NB4 (cell line): ENCODE measurements at regions not wholly inside any gene's neighbourhood (a gene's known extent, or its start where the extent isn't known, plus 50 kb on each side); places are given as distances from the start of the nearest gene placed in this dataset.

ENCODE experiments used
- DNase-seq: peaks from one replicate; pipeline ENCODE4 v3.0.0; 2010; ENCODE audit warnings: low read depth
- H3K4me3 ChIP-seq: one replicate; pipeline ENCODE4 v1.5.1; 2011; ENCODE audit warnings: mild to moderate bottlenecking, low read depth, low read length, moderate library complexity
- MYC ChIP-seq: IDR thresholded peaks from 2 replicates; pipeline ENCODE4 v1.6.1; 2011; ENCODE audit warnings: low read depth, low read length
- POLR2A ChIP-seq: IDR thresholded peaks from 2 replicates; pipeline ENCODE4 v1.6.1; 2011; ENCODE audit warnings: mild to moderate bottlenecking; ENCODE audit not compliant: insufficient read length; ENCODE audit errors: extremely low read depth
- TF ChIP-seq, protein P1 (sequence below): IDR thresholded peaks from 2 replicates; pipeline ENCODE4 v1.6.1; 2011; ENCODE audit warnings: low read depth, low read length
- TF ChIP-seq, protein P2 (sequence below): IDR thresholded peaks from one replicate; pipeline ENCODE4 v1.5.1; 2012; ENCODE audit warnings: low read depth, low read length

DNA sequence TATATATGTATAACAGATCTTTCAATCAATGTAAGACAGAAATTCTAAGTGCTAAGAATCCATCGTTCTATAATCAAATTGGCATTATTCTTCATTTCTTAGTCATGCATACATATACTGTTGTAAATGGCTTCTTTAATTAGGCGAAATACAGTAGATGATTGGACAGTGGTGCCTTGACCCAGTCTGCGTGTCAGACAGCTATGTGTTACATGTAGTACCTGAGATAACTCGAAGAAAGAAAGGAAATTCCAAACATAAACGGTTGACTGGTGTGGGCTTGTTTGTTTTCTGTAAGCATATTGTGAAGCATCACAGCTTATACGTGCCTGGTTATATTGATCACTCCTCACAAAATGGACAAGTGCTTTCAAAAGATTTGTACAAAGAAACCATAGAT is 210.5 kb downstream of the ETNK1 start:
- H3K4me3 ChIP-seq: no peak overlapping the region
- no peak for DNase-seq
- TF ChIP-seq MYC: no peak
- TF ChIP-seq, protein P1, sequence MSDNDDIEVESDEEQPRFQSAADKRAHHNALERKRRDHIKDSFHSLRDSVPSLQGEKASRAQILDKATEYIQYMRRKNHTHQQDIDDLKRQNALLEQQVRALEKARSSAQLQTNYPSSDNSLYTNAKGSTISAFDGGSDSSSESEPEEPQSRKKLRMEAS: no peak
- no peak for TF ChIP-seq POLR2A
- TF ChIP-seq, protein P2, sequence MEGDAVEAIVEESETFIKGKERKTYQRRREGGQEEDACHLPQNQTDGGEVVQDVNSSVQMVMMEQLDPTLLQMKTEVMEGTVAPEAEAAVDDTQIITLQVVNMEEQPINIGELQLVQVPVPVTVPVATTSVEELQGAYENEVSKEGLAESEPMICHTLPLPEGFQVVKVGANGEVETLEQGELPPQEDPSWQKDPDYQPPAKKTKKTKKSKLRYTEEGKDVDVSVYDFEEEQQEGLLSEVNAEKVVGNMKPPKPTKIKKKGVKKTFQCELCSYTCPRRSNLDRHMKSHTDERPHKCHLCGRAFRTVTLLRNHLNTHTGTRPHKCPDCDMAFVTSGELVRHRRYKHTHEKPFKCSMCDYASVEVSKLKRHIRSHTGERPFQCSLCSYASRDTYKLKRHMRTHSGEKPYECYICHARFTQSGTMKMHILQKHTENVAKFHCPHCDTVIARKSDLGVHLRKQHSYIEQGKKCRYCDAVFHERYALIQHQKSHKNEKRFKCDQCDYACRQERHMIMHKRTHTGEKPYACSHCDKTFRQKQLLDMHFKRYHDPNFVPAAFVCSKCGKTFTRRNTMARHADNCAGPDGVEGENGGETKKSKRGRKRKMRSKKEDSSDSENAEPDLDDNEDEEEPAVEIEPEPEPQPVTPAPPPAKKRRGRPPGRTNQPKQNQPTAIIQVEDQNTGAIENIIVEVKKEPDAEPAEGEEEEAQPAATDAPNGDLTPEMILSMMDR: no peak

DNA sequence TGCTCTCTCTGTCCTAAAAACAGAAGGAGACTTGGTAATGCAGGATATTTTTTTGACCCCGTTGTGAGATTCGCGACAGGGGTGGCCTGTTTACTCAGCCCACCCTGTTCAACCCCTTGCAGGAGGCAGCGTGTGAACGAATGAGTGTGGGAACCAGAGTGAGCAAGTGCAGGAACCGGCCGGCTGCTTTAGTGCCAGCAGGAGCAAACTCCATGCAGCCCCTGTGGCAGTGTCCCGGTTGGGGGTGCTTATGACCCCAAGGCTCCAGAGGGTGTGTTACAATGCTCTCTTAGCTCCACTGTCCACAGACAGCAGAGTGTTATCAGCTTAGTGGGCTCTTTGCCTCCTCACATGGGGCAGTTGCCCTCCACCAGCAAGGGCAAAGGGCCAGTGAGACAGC is 225.2 kb downstream of the ETNK1 start:
- no peak for DNase-seq
- TF ChIP-seq, protein P2: no peak
- no peak for TF ChIP-seq POLR2A
- TF ChIP-seq MYC: no peak
- TF ChIP-seq, protein P1: no peak

DNA sequence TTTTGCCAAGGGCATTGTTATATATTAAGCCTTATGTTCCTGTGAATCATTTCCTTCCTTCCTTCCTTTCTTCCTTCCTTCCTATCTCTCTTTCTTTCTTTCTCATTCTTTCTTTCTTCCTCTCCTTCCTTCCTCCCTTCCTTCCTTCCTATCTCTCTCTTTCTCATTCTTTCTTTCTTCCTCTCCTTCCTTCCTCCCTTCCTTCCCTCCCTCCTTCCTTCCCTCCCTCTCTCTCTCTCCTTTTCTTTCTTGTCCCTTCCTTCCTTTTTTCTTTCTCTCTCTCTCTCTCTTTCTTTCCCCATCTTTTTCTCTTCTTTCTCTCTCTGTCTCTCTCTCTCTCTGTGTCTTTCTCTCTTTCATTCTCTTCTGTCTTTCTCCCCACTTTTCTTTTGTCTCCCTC is 226.6 kb downstream of the ETNK1 start:
- no peak overlapping the region for H3K4me3 ChIP-seq
- no peak for DNase-seq
- TF ChIP-seq, protein P1: no peak
- TF ChIP-seq POLR2A: no peak
- TF ChIP-seq, protein P2: no peak
- no peak for TF ChIP-seq MYC

More for the DNA sequence above, 225.2 kb downstream of the ETNK1 start:
- H3K4me3 ChIP-seq: no peak overlapping the region

DNA sequence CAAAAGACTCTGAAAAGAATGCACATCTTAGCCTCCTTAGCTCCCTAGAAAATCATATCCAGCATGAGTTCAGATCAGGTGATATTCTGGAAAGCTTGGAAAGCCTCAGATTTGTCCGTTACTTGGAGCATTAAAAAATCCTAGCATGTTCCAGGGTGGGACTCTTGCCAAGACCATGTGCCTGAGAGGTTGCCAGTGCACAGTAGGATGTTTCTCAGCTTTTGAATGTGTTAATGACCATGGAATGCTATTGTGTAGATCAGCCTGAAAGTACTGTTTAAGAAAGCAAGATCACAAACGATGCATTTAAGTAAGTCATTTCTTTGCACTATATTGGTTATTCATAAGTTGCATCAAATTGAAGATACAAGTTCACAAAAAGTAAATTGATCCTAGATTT is 230.5 kb downstream of the ETNK1 start:
- TF ChIP-seq, protein P2: no peak
- TF ChIP-seq POLR2A: no peak
- no peak for TF ChIP-seq MYC
- TF ChIP-seq, protein P1: no peak
- no peak for DNase-seq

DNA sequence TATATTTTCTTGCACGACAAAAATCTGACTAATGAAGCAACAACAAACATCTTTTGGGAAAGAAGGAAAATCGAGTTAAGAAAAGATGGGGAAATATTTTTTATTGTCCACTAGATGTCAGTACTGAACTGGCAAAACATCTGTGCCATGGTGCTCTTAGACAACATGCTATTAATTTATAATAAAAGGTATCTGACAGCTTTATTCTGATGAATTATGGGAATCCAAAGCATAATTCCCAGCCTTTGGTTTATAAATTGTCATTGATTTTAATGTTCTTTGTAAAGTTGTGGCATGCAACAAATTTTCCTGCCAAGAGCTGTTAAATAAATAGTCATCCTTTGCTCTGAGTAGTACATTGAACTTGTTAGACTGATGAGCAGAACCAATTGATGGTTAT is 231.2 kb downstream of the ETNK1 start:
- TF ChIP-seq POLR2A: no peak
- no peak for TF ChIP-seq MYC
- TF ChIP-seq, protein P2: peak; percentile 60
- TF ChIP-seq, protein P1: no peak
- peak; percentile 65 for DNase-seq
- H3K4me3 ChIP-seq: no peak overlapping the region

More for the DNA sequence above, 230.5 kb downstream of the ETNK1 start:
- no peak overlapping the region for H3K4me3 ChIP-seq
